Neural cell (in vitro differentiated cells): ENCODE measurements at regions not wholly inside any gene's neighbourhood (a gene's known extent, or its start where the extent isn't known, plus 50 kb on each side); places are given as distances from the start of the nearest gene placed in this dataset.

ENCODE experiments used
- EP300 ChIP-seq: fragments of 450-650 bp; conservative IDR thresholded peaks from 2 replicates; pipeline ENCODE4 v1.6.1; 2014; ENCODE audit warnings: antibody characterized with exemption, mild to moderate bottlenecking, moderate library complexity; ENCODE audit not compliant: poor library complexity, severe bottlenecking
- EZH2 ChIP-seq: fragments of 200-600, 300-800 bp; shearing (Covaris generic), sonication (generic); IDR thresholded peaks from 2 replicates; pipeline ENCODE4 v1.6.1; 2014; ENCODE audit warnings: antibody characterized with exemption, low read length, borderline replicate concordance, mild to moderate bottlenecking; ENCODE audit not compliant: insufficient read depth, poor library complexity, severe bottlenecking
- POLR2AphosphoS5 ChIP-seq: IDR thresholded peaks from 2 replicates; pipeline ENCODE4 v1.6.1; 2012
- RAD21 ChIP-seq: fragments of 450-650 bp; conservative IDR thresholded peaks from 2 replicates; pipeline ENCODE4 v1.6.1; 2014; ENCODE audit warnings: antibody characterized with exemption, mild to moderate bottlenecking, moderate library complexity
- TAF1 ChIP-seq: IDR thresholded peaks from 2 replicates; pipeline ENCODE4 v1.6.1; 2012; ENCODE audit warnings: low read depth
- TF ChIP-seq, protein P1 (sequence below): fragments of 450-650 bp; IDR thresholded peaks from 2 replicates; pipeline ENCODE4 v1.5.1; 2014; ENCODE audit warnings: antibody characterized with exemption, mild to moderate bottlenecking, moderate library complexity; ENCODE audit not compliant: poor library complexity, severe bottlenecking
- TF ChIP-seq, protein P2 (sequence below): IDR thresholded peaks from 2 replicates; pipeline ENCODE4 v1.6.1; 2012; ENCODE audit warnings: borderline replicate concordance

DNA sequence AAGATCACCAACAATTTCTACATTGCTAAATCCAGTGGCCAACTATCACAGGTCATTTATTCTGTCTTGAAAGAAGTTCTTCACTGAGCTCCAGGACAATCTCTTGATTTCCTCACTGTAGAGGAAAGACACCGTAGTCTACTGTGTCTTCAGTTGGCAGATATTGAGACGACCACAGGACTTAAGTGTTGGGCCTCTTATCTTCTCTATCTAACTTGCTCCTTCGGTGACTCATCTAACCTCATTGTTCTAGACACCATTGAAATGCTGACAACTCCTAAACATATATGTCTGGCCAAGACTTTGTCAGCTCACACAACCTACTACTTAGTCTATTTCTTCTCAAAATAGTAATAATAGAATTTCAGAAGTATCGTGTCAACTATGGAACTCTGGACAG, 425.8 kb downstream of the ARAP2 start:
- TF ChIP-seq, protein P1, sequence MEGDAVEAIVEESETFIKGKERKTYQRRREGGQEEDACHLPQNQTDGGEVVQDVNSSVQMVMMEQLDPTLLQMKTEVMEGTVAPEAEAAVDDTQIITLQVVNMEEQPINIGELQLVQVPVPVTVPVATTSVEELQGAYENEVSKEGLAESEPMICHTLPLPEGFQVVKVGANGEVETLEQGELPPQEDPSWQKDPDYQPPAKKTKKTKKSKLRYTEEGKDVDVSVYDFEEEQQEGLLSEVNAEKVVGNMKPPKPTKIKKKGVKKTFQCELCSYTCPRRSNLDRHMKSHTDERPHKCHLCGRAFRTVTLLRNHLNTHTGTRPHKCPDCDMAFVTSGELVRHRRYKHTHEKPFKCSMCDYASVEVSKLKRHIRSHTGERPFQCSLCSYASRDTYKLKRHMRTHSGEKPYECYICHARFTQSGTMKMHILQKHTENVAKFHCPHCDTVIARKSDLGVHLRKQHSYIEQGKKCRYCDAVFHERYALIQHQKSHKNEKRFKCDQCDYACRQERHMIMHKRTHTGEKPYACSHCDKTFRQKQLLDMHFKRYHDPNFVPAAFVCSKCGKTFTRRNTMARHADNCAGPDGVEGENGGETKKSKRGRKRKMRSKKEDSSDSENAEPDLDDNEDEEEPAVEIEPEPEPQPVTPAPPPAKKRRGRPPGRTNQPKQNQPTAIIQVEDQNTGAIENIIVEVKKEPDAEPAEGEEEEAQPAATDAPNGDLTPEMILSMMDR: no peak
- TF ChIP-seq, protein P2, sequence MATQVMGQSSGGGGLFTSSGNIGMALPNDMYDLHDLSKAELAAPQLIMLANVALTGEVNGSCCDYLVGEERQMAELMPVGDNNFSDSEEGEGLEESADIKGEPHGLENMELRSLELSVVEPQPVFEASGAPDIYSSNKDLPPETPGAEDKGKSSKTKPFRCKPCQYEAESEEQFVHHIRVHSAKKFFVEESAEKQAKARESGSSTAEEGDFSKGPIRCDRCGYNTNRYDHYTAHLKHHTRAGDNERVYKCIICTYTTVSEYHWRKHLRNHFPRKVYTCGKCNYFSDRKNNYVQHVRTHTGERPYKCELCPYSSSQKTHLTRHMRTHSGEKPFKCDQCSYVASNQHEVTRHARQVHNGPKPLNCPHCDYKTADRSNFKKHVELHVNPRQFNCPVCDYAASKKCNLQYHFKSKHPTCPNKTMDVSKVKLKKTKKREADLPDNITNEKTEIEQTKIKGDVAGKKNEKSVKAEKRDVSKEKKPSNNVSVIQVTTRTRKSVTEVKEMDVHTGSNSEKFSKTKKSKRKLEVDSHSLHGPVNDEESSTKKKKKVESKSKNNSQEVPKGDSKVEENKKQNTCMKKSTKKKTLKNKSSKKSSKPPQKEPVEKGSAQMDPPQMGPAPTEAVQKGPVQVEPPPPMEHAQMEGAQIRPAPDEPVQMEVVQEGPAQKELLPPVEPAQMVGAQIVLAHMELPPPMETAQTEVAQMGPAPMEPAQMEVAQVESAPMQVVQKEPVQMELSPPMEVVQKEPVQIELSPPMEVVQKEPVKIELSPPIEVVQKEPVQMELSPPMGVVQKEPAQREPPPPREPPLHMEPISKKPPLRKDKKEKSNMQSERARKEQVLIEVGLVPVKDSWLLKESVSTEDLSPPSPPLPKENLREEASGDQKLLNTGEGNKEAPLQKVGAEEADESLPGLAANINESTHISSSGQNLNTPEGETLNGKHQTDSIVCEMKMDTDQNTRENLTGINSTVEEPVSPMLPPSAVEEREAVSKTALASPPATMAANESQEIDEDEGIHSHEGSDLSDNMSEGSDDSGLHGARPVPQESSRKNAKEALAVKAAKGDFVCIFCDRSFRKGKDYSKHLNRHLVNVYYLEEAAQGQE: no peak
- no peak for TF ChIP-seq EZH2
- TF ChIP-seq EP300: no peak
- no peak for TF ChIP-seq POLR2AphosphoS5
- no peak for TF ChIP-seq RAD21
- no peak for TF ChIP-seq TAF1
